Activated naive CD8-positive, alpha-beta T cell (primary cell): ENCODE measurements at regions not wholly inside any gene's neighbourhood (a gene's known extent, or its start where the extent isn't known, plus 50 kb on each side); places are given as distances from the start of the nearest gene placed in this dataset.

Experiments
- H3K27ac Mint-ChIP-seq: one replicate; pipeline ENCODE4 v1.8.0; 2021; ENCODE audit warnings: mixed read lengths
- H3K27me3 Mint-ChIP-seq: one replicate; pipeline ENCODE4 v1.8.0; 2021; ENCODE audit warnings: mixed read lengths
- H3K36me3 Mint-ChIP-seq: one replicate; pipeline ENCODE4 v1.8.0; 2021; ENCODE audit warnings: mixed read lengths
- H3K4me1 Mint-ChIP-seq: one replicate; pipeline ENCODE4 v1.8.0; 2021; ENCODE audit warnings: low read depth, mixed read lengths
- H3K4me3 Mint-ChIP-seq: one replicate; pipeline ENCODE4 v1.8.0; 2021; ENCODE audit warnings: mild to moderate bottlenecking, mixed read lengths
- H3K9me3 Mint-ChIP-seq: one replicate; pipeline ENCODE4 v1.8.0; 2021; ENCODE audit warnings: low read depth, mixed read lengths

DNA sequence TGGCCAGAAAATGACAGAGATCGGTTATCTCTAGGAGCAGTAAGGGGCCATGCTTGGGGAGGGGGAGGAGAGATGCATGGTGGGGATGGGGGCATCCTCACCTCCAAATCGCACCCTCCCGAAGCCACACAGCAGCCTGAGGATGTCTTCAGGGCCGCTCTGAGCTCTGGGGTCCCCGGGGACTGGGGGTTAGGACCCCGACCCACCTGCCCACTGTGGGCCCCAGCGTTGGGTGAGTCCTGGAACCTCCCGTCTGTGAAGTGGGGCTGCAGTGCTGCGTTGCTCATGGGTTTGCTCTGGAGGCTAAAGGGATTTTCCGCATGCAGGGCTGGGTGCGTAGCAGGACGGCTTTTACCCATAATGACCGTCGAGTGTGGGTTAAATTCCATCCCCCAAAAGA, 1046.3 kb downstream of the BRD1 start:
- peaks cover 6% of the 10 kb centered on the region for H3K9me3 Mint-ChIP-seq
- H3K27ac Mint-ChIP-seq: no peak overlapping the region
- H3K27me3 Mint-ChIP-seq: peaks cover 7% of the 10 kb centered on the region
- H3K4me3 Mint-ChIP-seq: no peak overlapping the region
- H3K4me1 Mint-ChIP-seq: no peaks in the 10 kb centered on the region
- no peaks in the 10 kb centered on the region for H3K36me3 Mint-ChIP-seq

GRCh38 chr22:48780597-48781277, 1046.9 kb downstream of the BRD1 start:
- Mint-ChIP-seq H3K27me3 (peaks cover 9% of the 10 kb centered on the region), H3K4me1 (no peaks in the 10 kb centered on the region), H3K4me3 (no peak overlapping the region), H3K27ac (no peak overlapping the region), H3K9me3 (peaks cover 6% of the 10 kb centered on the region), H3K36me3 (no peaks in the 10 kb centered on the region)

DNA sequence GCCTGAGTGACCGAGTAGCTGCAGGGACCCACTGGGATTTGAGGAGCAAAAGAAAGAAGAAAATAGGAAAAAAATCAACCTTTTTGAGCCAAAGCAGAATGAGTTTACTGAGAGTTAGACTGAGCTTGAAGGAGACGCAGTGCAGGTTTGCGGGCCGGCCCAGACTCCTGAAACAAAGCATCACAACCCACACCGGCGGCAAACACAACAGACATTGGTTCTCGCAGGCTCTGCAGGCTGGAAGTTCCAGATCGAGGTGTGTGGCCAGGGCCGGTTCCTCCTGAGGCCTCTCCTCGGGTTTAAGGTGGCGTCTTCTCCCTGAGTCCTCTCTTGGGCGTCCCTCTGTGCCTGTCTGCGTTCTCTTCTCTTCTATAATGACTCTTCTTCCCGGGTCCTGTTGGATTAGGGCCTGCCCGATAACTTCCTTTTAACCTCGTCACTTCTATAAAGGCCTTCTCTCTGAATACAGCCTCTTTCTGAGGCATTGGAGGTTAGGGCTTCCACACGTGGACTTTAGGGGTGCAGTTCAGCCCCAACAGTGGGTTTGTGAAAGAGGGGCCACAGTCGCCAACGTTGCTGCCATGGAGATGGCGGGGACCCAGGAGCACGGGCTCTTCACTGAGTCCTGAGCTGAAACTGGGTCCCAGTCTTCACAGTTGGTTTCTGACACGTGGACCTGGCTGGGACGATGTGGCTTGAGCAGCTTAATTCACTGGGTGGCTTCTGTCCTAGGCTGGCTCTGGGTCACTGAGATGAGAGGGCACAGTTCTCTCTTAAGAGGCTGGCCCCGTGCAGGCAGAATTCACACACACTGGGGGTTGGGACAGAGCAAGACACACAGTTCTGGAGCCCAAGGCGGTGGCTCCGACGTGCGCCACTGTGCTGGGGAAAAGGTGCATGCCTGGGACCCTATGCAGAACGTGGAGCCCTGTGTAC, 1047.7 kb downstream of the BRD1 start:
- Mint-ChIP-seq H3K4me1 (no peaks in the 10 kb centered on the region), H3K9me3 (peaks cover 6% of the 10 kb centered on the region), H3K4me3 (no peak overlapping the region), H3K27me3 (peaks cover 11% of the 10 kb centered on the region), H3K27ac (no peak overlapping the region), H3K36me3 (no peaks in the 10 kb centered on the region)

- no peaks in the 10 kb centered on the region for H3K4me1 Mint-ChIP-seq
- no peak overlapping the region for H3K4me3 Mint-ChIP-seq
- H3K27me3 Mint-ChIP-seq: peaks cover 13% of the 10 kb centered on the region
- H3K27ac Mint-ChIP-seq: no peak overlapping the region
- peaks cover 6% of the 10 kb centered on the region for H3K9me3 Mint-ChIP-seq
- H3K36me3 Mint-ChIP-seq: no peaks in the 10 kb centered on the region
These were observed 1048.4 kb downstream of the BRD1 start for GRCh38 chr22:48779211-48779643.

- H3K27me3 Mint-ChIP-seq: peaks cover 13% of the 10 kb centered on the region
- peaks cover 6% of the 10 kb centered on the region for H3K9me3 Mint-ChIP-seq
- no peak overlapping the region for H3K4me3 Mint-ChIP-seq
- no peaks in the 10 kb centered on the region for H3K36me3 Mint-ChIP-seq
- H3K4me1 Mint-ChIP-seq: no peaks in the 10 kb centered on the region
- no peak overlapping the region for H3K27ac Mint-ChIP-seq
These were observed 1049.1 kb downstream of the BRD1 start for GRCh38 chr22:48778308-48779195.

DNA sequence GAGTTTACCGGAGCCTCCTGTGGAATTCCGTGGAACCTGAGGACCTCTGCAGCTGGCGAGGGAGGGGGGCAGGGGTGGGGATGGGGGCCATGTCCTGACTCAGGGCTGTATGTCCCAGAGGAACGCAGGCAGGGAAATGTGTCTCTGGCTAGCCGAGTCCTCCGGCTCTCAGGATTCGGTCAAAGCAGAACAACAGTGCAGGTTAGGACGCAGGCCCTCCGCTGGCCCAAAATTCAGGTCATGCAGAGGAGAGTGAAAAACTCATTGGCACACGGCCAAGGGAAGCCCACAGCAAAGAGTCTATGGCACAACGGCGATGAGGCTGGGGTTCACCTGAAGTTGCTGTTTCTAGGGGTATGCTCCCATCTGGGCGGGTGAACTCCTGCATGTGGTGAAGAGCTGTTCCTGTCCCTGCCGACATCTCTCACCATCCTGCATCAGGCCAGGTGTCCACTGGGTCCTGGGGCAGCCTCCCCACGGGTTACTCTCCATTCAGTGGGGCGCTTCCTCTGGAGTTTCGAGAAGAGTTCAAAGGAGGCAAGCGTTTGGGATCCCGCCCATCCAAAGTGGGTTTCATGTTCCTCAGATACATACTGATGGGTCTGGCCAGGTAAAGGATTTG, 1055.3 kb downstream of the BRD1 start:
- Mint-ChIP-seq H3K27ac (no peak overlapping the region), H3K36me3 (no peaks in the 10 kb centered on the region), H3K4me3 (no peak overlapping the region), H3K4me1 (no peaks in the 10 kb centered on the region), H3K9me3 (peaks cover 13% of the 10 kb centered on the region), H3K27me3 (peaks cover 10% of the 10 kb centered on the region)

DNA sequence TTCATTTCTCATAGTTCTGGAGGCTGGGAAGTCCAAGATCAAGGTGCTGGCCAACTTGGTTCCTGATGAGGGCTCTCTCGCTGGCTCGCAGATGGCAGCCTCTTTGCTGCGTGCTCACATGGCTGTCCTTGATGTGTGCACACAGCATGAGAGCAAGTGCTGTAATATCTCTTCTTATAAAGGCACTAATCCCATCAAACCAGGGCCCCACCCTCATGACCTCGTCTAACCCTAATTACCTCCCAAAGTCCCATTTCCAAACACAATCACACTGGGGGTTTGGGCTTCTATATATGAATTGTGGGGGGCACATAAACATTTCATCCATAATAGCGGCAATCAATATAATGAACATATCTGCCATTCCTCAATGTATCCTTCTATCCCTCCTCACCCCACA, 1062.1 kb downstream of the BRD1 start:
- H3K4me3 Mint-ChIP-seq: no peak overlapping the region
- H3K27me3 Mint-ChIP-seq: peaks cover 2% of the 10 kb centered on the region
- H3K9me3 Mint-ChIP-seq: peaks cover 23% of the 10 kb centered on the region
- no peak overlapping the region for H3K27ac Mint-ChIP-seq
- H3K36me3 Mint-ChIP-seq: no peaks in the 10 kb centered on the region
- H3K4me1 Mint-ChIP-seq: no peaks in the 10 kb centered on the region

DNA sequence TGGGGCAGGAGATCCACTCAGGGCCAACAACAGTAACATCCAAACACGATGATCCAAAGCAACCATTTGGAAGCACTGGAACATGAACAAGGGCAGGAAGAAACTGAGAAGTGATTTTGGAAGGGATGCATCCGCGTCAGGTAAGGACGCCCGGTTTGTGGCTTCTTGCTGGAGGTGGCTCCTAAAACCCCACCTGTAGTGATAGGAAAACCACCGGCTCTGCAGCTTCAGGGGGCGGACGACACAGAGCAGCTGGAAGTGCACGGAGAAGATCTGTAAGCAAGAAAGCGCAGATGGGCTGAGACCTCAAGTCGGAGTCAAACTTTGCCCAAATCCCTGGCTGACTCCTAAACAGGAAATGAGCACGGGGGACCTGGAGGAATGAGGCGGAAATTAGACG, 1066.1 kb downstream of the BRD1 start:
- H3K36me3 Mint-ChIP-seq: no peaks in the 10 kb centered on the region
- H3K27ac Mint-ChIP-seq: no peak overlapping the region
- H3K4me3 Mint-ChIP-seq: no peak overlapping the region
- H3K27me3 Mint-ChIP-seq: peaks cover 7% of the 10 kb centered on the region
- H3K9me3 Mint-ChIP-seq: peaks cover 14% of the 10 kb centered on the region
- H3K4me1 Mint-ChIP-seq: no peaks in the 10 kb centered on the region

DNA sequence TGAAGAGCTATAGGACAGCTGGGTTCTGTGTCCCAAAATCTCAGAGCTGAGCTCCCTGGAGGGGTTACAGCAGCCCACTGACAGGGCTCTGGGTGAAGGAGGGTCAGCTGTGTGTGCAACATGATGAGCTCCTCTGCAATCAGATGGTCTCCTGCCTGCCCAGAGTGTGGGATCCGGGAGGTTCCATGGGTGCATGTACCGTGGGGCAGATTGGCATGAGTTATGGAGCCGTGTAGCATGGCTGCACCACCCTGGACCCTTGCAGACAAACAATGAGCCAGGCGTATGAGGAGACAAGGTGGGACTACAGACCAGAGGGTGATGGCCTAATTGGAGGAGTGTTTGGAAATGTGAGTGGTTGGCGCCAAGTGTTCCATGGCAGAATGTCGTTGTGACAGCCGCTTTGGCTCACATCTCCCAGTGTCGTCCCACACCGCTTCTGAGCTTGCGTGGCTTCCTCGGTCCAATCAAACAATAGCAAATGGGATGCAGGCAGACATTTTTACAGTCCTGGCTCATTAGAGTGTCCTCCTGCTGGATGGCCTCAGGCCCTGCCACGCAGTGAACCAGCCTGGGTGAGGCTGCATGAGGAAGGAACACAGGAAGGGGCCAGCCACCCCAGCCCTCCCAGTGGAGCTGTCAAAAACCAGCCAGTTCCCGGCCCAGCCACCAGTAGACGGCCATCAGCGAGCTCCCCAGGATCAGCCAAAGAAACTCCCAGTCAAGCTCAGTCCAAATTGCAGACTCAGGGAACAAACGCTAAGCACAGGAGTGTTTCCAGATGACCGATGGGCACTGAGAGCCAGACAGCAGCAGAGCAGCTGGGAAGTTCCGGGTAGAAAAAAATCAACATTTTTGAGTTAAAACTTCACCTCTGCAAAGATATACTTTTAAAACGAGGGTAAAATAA, 1066.9 kb downstream of the BRD1 start:
- Mint-ChIP-seq H3K4me3 (no peak overlapping the region), H3K27me3 (peaks cover 10% of the 10 kb centered on the region), H3K27ac (no peak overlapping the region), H3K9me3 (peaks cover 14% of the 10 kb centered on the region), H3K4me1 (no peaks in the 10 kb centered on the region), H3K36me3 (no peaks in the 10 kb centered on the region)

GRCh38 chr22:48758881-48759875, 1068.5 kb downstream of the BRD1 start:
- no peaks in the 10 kb centered on the region for H3K36me3 Mint-ChIP-seq
- H3K27me3 Mint-ChIP-seq: peaks cover 10% of the 10 kb centered on the region
- H3K9me3 Mint-ChIP-seq: no peaks in the 10 kb centered on the region

DNA sequence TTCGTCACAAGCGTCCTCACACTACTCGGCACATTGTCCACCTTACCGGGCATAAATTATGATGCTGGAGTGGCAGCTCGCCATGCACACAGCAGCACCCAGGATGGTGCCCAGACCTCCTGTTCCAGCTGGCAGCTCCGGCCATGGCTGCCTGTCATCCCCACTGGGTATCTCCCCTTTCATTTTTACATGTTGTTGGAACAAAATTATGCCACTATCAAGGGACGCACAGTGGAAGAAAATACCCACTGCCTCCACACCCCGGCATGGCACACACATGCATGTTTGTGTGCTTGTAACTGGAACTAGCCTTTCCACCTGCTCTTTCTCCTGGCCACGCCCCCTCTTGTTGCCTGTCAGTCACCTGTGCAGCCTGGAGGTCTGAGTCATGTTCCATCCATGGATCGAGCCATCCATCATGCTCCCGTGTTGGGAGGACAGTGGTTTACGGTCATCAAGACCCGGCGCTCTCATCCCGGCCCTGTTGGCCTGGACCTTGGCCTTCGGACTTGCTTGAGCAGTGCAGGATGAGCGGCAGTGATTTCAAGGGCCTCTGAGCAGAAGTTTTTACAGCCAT, 1069.6 kb downstream of the BRD1 start:
- Mint-ChIP-seq H3K27ac (no peak overlapping the region), H3K4me1 (no peaks in the 10 kb centered on the region), H3K27me3 (peaks cover 10% of the 10 kb centered on the region), H3K4me3 (no peak overlapping the region), H3K9me3 (no peaks in the 10 kb centered on the region), H3K36me3 (no peaks in the 10 kb centered on the region)

More at GRCh38 chr22:48758881-48759875, 1068.5 kb downstream of the BRD1 start:
- no peak overlapping the region for H3K4me3 Mint-ChIP-seq
- no peak overlapping the region for H3K27ac Mint-ChIP-seq
- no peaks in the 10 kb centered on the region for H3K4me1 Mint-ChIP-seq

- no peaks in the 10 kb centered on the region for H3K36me3 Mint-ChIP-seq
- H3K27me3 Mint-ChIP-seq: peaks cover 10% of the 10 kb centered on the region
- no peak overlapping the region for H3K4me3 Mint-ChIP-seq
- no peaks in the 10 kb centered on the region for H3K9me3 Mint-ChIP-seq
- no peak overlapping the region for H3K27ac Mint-ChIP-seq
- H3K4me1 Mint-ChIP-seq: no peaks in the 10 kb centered on the region
These were observed 1070.1 kb downstream of the BRD1 start for GRCh38 chr22:48757581-48757980.
